HEK293 (cell line): ENCODE measurements at regions not wholly inside any gene's neighbourhood (a gene's known extent, or its start where the extent isn't known, plus 50 kb on each side); places are given as distances from the start of the nearest gene placed in this dataset.

Source experiments
- HOXD13 ChIP-seq: sonication (generic); formaldehyde crosslinking; IDR thresholded peaks from 2 replicates; pipeline ENCODE4 v1.8.0; 2022; ENCODE audit warnings: missing genetic modification reagents, borderline replicate concordance
- SCRT2 ChIP-seq: fragments of 450-650 bp; formaldehyde crosslinking; IDR thresholded peaks from 2 replicates; pipeline ENCODE4 v1.5.1; 2016; ENCODE audit warnings: missing biosample characterization, missing genetic modification characterization
- WT1 ChIP-seq: fragments of 450-650 bp; formaldehyde crosslinking; IDR thresholded peaks from 2 replicates; pipeline ENCODE4 v1.5.1; 2016; ENCODE audit warnings: missing biosample characterization, missing genetic modification characterization
- YY2 ChIP-seq: fragments of 450-650 bp; formaldehyde crosslinking; IDR thresholded peaks from 2 replicates; pipeline ENCODE4 v1.5.1; 2016; ENCODE audit warnings: missing biosample characterization, missing genetic modification characterization
- ZBTB48 ChIP-seq: fragments of 450-650 bp; formaldehyde crosslinking; IDR thresholded peaks from 2 replicates; pipeline ENCODE4 v1.5.1; 2016; ENCODE audit warnings: missing biosample characterization, missing genetic modification characterization
- ZIC2 ChIP-seq: fragments of 450-650 bp; formaldehyde crosslinking; IDR thresholded peaks from 2 replicates; pipeline ENCODE4 v1.5.1; 2016; ENCODE audit warnings: missing biosample characterization, missing genetic modification characterization
- ZNF140 ChIP-seq: fragments of 450-650 bp; formaldehyde crosslinking; IDR thresholded peaks from 2 replicates; pipeline ENCODE4 v1.5.1; 2016; ENCODE audit warnings: missing biosample characterization, missing genetic modification characterization
- ZNF169 ChIP-seq: fragments of 450-650 bp; formaldehyde crosslinking; IDR thresholded peaks from 2 replicates; pipeline ENCODE4 v1.5.1; 2016; ENCODE audit warnings: missing biosample characterization, missing genetic modification characterization
- ZNF175 ChIP-seq: fragments of 450-650 bp; formaldehyde crosslinking; IDR thresholded peaks from 2 replicates; pipeline ENCODE4 v1.5.1; 2016; ENCODE audit warnings: missing biosample characterization, missing genetic modification characterization
- ZNF354C ChIP-seq: fragments of 450-650 bp; formaldehyde crosslinking; IDR thresholded peaks from 2 replicates; pipeline ENCODE4 v1.5.1; 2016; ENCODE audit warnings: missing biosample characterization, missing genetic modification characterization, low read depth, borderline replicate concordance
- ZNF560 ChIP-seq: fragments of 450-650 bp; formaldehyde crosslinking; IDR thresholded peaks from 2 replicates; pipeline ENCODE4 v1.5.1; 2017; ENCODE audit warnings: missing biosample characterization, missing genetic modification characterization, borderline replicate concordance
- ZNF626 ChIP-seq: fragments of 450-650 bp; sonication (Bioruptor Pico); formaldehyde crosslinking; IDR thresholded peaks from 2 replicates; pipeline ENCODE4 v1.5.1; 2018; ENCODE audit warnings: missing biosample characterization, missing genetic modification characterization, inconsistent platforms
- ZNF707 ChIP-seq: fragments of 450-650 bp; formaldehyde crosslinking; IDR thresholded peaks from 2 replicates; pipeline ENCODE4 v1.5.1; 2016; ENCODE audit warnings: missing biosample characterization, missing genetic modification characterization
- ZNF837 ChIP-seq: fragments of 450-650 bp; formaldehyde crosslinking; IDR thresholded peaks from 2 replicates; pipeline ENCODE4 v1.5.1; 2016; ENCODE audit warnings: missing biosample characterization, missing genetic modification characterization
- ZNF843 ChIP-seq: fragments of 450-650 bp; formaldehyde crosslinking; IDR thresholded peaks from 2 replicates; pipeline ENCODE4 v1.5.1; 2016; ENCODE audit warnings: missing biosample characterization, missing genetic modification characterization
- TF ChIP-seq, protein P1 (sequence below): fragments of 450-650 bp; formaldehyde crosslinking; IDR thresholded peaks from 2 replicates; pipeline ENCODE4 v1.5.1; 2016; ENCODE audit warnings: missing biosample characterization, missing genetic modification characterization
- TF ChIP-seq, protein P2 (sequence below): fragments of 450-650 bp; formaldehyde crosslinking; IDR thresholded peaks from 2 replicates; pipeline ENCODE4 v1.5.1; 2017; ENCODE audit warnings: missing biosample characterization, missing genetic modification characterization
- TF ChIP-seq, protein P3 (sequence below): fragments of 450-650 bp; formaldehyde crosslinking; IDR thresholded peaks from 2 replicates; pipeline ENCODE4 v1.5.1; 2016; ENCODE audit warnings: missing biosample characterization, missing genetic modification characterization, borderline replicate concordance
- TF ChIP-seq, protein P4 (sequence below): fragments of 450-650 bp; formaldehyde crosslinking; IDR thresholded peaks from 2 replicates; pipeline ENCODE4 v1.5.1; 2016; ENCODE audit warnings: missing biosample characterization, missing genetic modification characterization
- TF ChIP-seq, protein P5 (sequence below): fragments of 450-650 bp; formaldehyde crosslinking; conservative IDR thresholded peaks from 2 replicates; pipeline ENCODE4 v1.5.1; 2016; ENCODE audit warnings: low read depth, missing biosample characterization, missing genetic modification characterization
- TF ChIP-seq, protein P6 (sequence below): fragments of 450-650 bp; formaldehyde crosslinking; IDR thresholded peaks from 2 replicates; pipeline ENCODE4; 2016; ENCODE audit warnings: missing biosample characterization, missing genetic modification characterization
- TF ChIP-seq, protein P7 (sequence below): fragments of 450-650 bp; formaldehyde crosslinking; IDR thresholded peaks from 2 replicates; pipeline ENCODE4 v1.5.1; 2016; ENCODE audit warnings: missing biosample characterization, missing genetic modification characterization
- TF ChIP-seq, protein P8 (sequence below): fragments of 450-650 bp; formaldehyde crosslinking; IDR thresholded peaks from 2 replicates; pipeline ENCODE4 v1.5.1; 2016; ENCODE audit warnings: missing biosample characterization, missing genetic modification characterization, low read depth

DNA sequence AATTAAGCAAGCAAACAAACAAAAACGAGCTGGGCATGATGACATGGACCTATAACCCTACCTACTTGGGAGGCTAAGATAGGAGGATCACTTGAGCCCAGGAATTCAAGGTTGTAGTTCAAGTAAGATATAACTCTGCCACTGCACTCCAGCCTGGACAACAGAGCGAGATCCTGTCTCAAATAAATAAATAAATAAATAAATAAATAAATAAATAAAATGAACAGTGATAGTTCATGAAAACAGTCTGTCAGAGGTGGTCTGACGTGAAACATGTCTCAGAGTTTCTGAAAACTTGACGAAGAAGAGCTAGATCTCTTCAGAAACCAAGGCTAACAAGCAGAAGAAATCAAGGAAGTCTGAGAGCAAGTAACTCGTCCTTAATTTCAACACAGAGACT is 188.8 kb upstream of the GPC6 start (continued):
- TF ChIP-seq, protein P1, sequence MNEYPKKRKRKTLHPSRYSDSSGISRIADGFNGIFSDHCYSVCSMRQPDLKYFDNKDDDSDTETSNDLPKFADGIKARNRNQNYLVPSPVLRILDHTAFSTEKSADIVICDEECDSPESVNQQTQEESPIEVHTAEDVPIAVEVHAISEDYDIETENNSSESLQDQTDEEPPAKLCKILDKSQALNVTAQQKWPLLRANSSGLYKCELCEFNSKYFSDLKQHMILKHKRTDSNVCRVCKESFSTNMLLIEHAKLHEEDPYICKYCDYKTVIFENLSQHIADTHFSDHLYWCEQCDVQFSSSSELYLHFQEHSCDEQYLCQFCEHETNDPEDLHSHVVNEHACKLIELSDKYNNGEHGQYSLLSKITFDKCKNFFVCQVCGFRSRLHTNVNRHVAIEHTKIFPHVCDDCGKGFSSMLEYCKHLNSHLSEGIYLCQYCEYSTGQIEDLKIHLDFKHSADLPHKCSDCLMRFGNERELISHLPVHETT (tag by site-specific recombination) = no peak
- TF ChIP-seq, protein P2, sequence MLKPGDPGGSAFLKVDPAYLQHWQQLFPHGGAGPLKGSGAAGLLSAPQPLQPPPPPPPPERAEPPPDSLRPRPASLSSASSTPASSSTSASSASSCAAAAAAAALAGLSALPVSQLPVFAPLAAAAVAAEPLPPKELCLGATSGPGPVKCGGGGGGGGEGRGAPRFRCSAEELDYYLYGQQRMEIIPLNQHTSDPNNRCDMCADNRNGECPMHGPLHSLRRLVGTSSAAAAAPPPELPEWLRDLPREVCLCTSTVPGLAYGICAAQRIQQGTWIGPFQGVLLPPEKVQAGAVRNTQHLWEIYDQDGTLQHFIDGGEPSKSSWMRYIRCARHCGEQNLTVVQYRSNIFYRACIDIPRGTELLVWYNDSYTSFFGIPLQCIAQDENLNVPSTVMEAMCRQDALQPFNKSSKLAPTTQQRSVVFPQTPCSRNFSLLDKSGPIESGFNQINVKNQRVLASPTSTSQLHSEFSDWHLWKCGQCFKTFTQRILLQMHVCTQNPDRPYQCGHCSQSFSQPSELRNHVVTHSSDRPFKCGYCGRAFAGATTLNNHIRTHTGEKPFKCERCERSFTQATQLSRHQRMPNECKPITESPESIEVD = no peak
- TF ChIP-seq, protein P3, sequence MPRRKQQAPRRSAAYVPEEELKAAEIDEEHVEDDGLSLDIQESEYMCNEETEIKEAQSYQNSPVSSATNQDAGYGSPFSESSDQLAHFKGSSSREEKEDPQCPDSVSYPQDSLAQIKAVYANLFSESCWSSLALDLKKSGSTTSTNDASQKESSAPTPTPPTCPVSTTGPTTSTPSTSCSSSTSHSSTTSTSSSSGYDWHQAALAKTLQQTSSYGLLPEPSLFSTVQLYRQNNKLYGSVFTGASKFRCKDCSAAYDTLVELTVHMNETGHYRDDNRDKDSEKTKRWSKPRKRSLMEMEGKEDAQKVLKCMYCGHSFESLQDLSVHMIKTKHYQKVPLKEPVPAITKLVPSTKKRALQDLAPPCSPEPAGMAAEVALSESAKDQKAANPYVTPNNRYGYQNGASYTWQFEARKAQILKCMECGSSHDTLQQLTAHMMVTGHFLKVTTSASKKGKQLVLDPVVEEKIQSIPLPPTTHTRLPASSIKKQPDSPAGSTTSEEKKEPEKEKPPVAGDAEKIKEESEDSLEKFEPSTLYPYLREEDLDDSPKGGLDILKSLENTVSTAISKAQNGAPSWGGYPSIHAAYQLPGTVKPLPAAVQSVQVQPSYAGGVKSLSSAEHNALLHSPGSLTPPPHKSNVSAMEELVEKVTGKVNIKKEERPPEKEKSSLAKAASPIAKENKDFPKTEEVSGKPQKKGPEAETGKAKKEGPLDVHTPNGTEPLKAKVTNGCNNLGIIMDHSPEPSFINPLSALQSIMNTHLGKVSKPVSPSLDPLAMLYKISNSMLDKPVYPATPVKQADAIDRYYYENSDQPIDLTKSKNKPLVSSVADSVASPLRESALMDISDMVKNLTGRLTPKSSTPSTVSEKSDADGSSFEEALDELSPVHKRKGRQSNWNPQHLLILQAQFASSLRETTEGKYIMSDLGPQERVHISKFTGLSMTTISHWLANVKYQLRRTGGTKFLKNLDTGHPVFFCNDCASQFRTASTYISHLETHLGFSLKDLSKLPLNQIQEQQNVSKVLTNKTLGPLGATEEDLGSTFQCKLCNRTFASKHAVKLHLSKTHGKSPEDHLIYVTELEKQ (tag by site-specific recombination) = no peak; the same call in 1 of the 2 replicates
- TF ChIP-seq HOXD13 (CRISPR knock-in tag) = no peak
- peak; percentile 74; the same call in 1 of the 2 replicates for TF ChIP-seq ZNF140
- TF ChIP-seq ZNF169 (tag by site-specific recombination) = no peak
- no peak for TF ChIP-seq YY2 (tag by site-specific recombination)
- TF ChIP-seq, protein P4, sequence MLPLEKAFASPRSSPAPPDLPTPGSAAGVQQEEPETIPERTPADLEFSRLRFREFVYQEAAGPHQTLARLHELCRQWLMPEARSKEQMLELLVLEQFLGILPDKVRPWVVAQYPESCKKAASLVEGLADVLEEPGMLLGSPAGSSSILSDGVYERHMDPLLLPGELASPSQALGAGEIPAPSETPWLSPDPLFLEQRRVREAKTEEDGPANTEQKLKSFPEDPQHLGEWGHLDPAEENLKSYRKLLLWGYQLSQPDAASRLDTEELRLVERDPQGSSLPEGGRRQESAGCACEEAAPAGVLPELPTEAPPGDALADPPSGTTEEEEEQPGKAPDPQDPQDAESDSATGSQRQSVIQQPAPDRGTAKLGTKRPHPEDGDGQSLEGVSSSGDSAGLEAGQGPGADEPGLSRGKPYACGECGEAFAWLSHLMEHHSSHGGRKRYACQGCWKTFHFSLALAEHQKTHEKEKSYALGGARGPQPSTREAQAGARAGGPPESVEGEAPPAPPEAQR = no peak
- TF ChIP-seq ZIC2 (tag by site-specific recombination) = no peak
- TF ChIP-seq, protein P5, sequence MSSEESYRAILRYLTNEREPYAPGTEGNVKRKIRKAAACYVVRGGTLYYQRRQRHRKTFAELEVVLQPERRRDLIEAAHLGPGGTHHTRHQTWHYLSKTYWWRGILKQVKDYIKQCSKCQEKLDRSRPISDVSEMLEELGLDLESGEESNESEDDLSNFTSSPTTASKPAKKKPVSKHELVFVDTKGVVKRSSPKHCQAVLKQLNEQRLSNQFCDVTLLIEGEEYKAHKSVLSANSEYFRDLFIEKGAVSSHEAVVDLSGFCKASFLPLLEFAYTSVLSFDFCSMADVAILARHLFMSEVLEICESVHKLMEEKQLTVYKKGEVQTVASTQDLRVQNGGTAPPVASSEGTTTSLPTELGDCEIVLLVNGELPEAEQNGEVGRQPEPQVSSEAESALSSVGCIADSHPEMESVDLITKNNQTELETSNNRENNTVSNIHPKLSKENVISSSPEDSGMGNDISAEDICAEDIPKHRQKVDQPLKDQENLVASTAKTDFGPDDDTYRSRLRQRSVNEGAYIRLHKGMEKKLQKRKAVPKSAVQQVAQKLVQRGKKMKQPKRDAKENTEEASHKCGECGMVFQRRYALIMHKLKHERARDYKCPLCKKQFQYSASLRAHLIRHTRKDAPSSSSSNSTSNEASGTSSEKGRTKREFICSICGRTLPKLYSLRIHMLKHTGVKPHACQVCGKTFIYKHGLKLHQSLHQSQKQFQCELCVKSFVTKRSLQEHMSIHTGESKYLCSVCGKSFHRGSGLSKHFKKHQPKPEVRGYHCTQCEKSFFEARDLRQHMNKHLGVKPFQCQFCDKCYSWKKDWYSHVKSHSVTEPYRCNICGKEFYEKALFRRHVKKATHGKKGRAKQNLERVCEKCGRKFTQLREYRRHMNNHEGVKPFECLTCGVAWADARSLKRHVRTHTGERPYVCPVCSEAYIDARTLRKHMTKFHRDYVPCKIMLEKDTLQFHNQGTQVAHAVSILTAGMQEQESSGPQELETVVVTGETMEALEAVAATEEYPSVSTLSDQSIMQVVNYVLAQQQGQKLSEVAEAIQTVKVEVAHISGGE (tag by site-specific recombination) = peak; percentile 67
- TF ChIP-seq ZNF707 (tag by site-specific recombination) = no peak
- TF ChIP-seq ZNF626 (tag by site-specific recombination) = no peak
- no peak for TF ChIP-seq ZNF843
- TF ChIP-seq ZNF560 (tag by site-specific recombination) = peak; percentile 50; the same call in 1 of the 2 replicates
- TF ChIP-seq ZNF175 (tag by site-specific recombination) = no peak
- TF ChIP-seq, protein P6, sequence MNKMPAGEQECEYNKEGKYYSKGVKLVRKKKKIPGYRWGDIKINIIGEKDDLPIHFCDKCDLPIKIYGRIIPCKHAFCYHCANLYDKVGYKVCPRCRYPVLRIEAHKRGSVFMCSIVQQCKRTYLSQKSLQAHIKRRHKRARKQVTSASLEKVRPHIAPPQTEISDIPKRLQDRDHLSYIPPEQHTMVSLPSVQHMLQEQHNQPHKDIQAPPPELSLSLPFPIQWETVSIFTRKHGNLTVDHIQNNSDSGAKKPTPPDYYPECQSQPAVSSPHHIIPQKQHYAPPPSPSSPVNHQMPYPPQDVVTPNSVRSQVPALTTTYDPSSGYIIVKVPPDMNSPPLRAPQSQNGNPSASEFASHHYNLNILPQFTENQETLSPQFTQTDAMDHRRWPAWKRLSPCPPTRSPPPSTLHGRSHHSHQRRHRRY (tag by site-specific recombination) = no peak
- TF ChIP-seq SCRT2 (tag by site-specific recombination) = no peak
- no peak for TF ChIP-seq ZBTB48 (tag by site-specific recombination)
- TF ChIP-seq, protein P7, sequence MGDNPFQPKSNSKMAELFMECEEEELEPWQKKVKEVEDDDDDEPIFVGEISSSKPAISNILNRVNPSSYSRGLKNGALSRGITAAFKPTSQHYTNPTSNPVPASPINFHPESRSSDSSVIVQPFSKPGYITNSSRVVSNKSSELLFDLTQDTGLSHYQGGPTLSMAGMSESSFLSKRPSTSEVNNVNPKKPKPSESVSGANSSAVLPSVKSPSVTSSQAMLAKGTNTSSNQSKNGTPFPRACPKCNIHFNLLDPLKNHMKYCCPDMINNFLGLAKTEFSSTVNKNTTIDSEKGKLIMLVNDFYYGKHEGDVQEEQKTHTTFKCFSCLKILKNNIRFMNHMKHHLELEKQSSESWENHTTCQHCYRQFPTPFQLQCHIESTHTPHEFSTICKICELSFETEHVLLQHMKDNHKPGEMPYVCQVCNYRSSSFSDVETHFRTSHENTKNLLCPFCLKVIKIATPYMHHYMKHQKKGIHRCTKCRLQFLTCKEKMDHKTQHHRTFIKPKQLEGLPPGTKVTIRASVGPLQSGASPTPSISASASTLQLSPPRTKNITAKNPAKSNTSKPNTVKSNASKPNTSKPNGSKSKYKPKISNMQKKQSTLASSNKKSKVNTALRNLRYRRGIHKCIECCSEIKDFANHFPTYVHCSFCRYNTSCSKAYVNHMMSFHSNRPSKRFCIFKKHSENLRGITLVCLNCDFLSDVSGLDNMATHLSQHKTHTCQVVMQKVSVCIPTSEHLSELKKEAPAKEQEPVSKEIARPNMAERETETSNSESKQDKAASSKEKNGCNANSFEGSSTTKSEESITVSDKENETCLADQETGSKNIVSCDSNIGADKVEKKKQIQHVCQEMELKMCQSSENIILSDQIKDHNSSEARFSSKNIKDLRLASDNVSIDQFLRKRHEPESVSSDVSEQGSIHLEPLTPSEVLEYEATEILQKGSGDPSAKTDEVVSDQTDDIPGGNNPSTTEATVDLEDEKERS (tag by site-specific recombination) = no peak
- TF ChIP-seq, protein P8, sequence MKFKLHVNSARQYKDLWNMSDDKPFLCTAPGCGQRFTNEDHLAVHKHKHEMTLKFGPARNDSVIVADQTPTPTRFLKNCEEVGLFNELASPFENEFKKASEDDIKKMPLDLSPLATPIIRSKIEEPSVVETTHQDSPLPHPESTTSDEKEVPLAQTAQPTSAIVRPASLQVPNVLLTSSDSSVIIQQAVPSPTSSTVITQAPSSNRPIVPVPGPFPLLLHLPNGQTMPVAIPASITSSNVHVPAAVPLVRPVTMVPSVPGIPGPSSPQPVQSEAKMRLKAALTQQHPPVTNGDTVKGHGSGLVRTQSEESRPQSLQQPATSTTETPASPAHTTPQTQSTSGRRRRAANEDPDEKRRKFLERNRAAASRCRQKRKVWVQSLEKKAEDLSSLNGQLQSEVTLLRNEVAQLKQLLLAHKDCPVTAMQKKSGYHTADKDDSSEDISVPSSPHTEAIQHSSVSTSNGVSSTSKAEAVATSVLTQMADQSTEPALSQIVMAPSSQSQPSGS (tag by site-specific recombination) = no peak
- no peak for TF ChIP-seq ZNF837
- TF ChIP-seq WT1 (tag by site-specific recombination) = no peak
- 0 out of 2 replicates have a peak, but pooled peaks have one; percentile 11 for TF ChIP-seq ZNF354C (tag by site-specific recombination)
